Lung (tissue), 11 donors: ENCODE measurements at regions not wholly inside any gene's neighbourhood (a gene's known extent, or its start where the extent isn't known, plus 50 kb on each side); places are given as distances from the start of the nearest gene placed in this dataset.
A peak's percentile ranks its signal among the peaks of the same experiment; 100 is the strongest.
"Not testable (repeated sequence)": the region's sequence is repeated elsewhere in the genome, so short reads cannot be mapped to it uniquely, and the experiment has no call there.

Source experiments
- ATAC-seq: fragments of 200-7000 bp; cut with Tn5 transposase; one replicate; pipeline ENCODE4 v1.9.1; 2020; ENCODE audit warnings: moderate number of reproducible peaks; ENCODE audit not compliant: insufficient read depth, low FRiP score
- DNase-seq, 3 donors: peaks; one replicate each; pipeline ENCODE4 v3.0.0-alpha.2; 2013 to 2017
- H3K27ac ChIP-seq, 2 donors: one replicate each; pipeline ENCODE4 v1.5.1; 2013; ENCODE audit warnings: mild to moderate bottlenecking in 2 of 2, moderate library complexity in 2 of 2, control low read depth in 1 of 2, inconsistent platforms in 1 of 2, low read depth in 1 of 2, low read length in 1 of 2
- H3K27me3 ChIP-seq, 3 donors: one replicate each; pipeline ENCODE4 v1.5.1; 2013; ENCODE audit warnings: low read length in 2 of 3; ENCODE audit not compliant: control insufficient read depth in 3 of 3, insufficient read depth in 3 of 3
- H3K36me3 ChIP-seq, 4 donors: one replicate each; pipeline ENCODE4 v1.5.1; 2013; ENCODE audit warnings: low read length in 4 of 4, mild to moderate bottlenecking in 1 of 4, moderate library complexity in 1 of 4; ENCODE audit not compliant: control insufficient read depth in 4 of 4, insufficient read depth in 4 of 4
- H3K4me1 ChIP-seq, 5 donors: one replicate each; pipeline ENCODE4 v1.5.1; 2013; ENCODE audit warnings: low read length in 5 of 5, mild to moderate bottlenecking in 2 of 5, moderate library complexity in 1 of 5; ENCODE audit not compliant: control insufficient read depth in 5 of 5, insufficient read depth in 5 of 5
- H3K4me3 ChIP-seq: one replicate; pipeline ENCODE4 v1.5.1; 2013; ENCODE audit warnings: mild to moderate bottlenecking, control low read depth, moderate library complexity
- H3K9ac ChIP-seq, 2 donors: one replicate each; pipeline ENCODE4 v1.5.1; 2013; ENCODE audit warnings: low read length in 2 of 2, control low read depth in 1 of 2; ENCODE audit not compliant: insufficient read depth in 1 of 2
- H3K9me3 ChIP-seq, 4 donors: one replicate each; pipeline ENCODE4 v1.5.1; 2013; ENCODE audit warnings: low read length in 3 of 4, mild to moderate bottlenecking in 1 of 4, moderate library complexity in 1 of 4; ENCODE audit not compliant: control insufficient read depth in 4 of 4, insufficient read depth in 3 of 4
- WGBS, 2 donors: extraction: QIAGEN DNeasy Blood & Tissue Kit; methylation state at CpG; one replicate each; pipeline ENCODE4 v1.1.7; 2013; 5-methylcytosine and 5-hydroxymethylcytosine counted together
- TF ChIP-seq, protein P1 (sequence below): IDR thresholded peaks from 2 replicates; pipeline ENCODE4 v1.5.1; 2012; ENCODE audit warnings: mild to moderate bottlenecking; ENCODE audit errors: control extremely low read depth, extremely low read depth
- donor health status: control.
- donor health status: control.
- donor health status: Bipolar disorder and iron deficiency.
- donor health status: healthy.
- donor health status: DM: yes; HTN: yes; CAD: no.

- TF ChIP-seq, protein P1, sequence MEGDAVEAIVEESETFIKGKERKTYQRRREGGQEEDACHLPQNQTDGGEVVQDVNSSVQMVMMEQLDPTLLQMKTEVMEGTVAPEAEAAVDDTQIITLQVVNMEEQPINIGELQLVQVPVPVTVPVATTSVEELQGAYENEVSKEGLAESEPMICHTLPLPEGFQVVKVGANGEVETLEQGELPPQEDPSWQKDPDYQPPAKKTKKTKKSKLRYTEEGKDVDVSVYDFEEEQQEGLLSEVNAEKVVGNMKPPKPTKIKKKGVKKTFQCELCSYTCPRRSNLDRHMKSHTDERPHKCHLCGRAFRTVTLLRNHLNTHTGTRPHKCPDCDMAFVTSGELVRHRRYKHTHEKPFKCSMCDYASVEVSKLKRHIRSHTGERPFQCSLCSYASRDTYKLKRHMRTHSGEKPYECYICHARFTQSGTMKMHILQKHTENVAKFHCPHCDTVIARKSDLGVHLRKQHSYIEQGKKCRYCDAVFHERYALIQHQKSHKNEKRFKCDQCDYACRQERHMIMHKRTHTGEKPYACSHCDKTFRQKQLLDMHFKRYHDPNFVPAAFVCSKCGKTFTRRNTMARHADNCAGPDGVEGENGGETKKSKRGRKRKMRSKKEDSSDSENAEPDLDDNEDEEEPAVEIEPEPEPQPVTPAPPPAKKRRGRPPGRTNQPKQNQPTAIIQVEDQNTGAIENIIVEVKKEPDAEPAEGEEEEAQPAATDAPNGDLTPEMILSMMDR, result no peak
- no peak for ATAC-seq
Measured at GRCh38 chr21:29434081-29434480, 135.4 kb downstream of the BACH1 start.

DNA sequence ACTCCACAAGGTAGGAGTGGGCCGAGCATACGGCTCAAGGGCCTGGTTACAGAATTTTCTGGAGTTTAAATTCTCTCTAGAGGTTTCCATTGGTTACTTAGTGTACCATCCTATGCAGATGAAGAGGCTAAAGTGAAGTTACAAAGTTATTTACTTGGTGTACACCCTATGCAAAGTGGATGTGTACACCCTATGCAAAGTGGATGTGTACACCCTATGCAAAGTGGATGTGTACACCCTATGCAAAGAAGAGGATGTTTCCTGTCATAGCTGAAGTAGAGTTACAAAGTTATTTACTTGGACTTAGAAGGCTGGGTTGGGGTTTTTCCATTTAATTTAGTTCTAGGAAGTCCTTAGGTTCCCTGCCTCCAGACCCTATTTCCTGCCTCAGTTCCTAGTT, 136.3 kb downstream of the BACH1 start:
- not testable (repeated sequence) for H3K36me3 ChIP-seq, DNase-seq, H3K27me3 ChIP-seq, H3K27ac ChIP-seq, H3K4me3 ChIP-seq, H3K9me3 ChIP-seq, H3K9ac ChIP-seq, ATAC-seq, H3K4me1 ChIP-seq
- 97 to 98% methylated on average over 2 of the region's 2 CpGs for WGBS, 2 donors

More at GRCh38 chr21:29434081-29434480, 135.4 kb downstream of the BACH1 start:
- Histone ChIP-seq H3K9ac (no peak overlapping the region), H3K36me3 (no peaks in the 10 kb centered on the region), H3K9me3 (no peaks in the 10 kb centered on the region), H3K4me3 (no peak overlapping the region), H3K27ac (no peak overlapping the region), H3K27me3 (no peaks in the 10 kb centered on the region), H3K4me1 (peaks cover 0 to 7% (median 0%) of the 10 kb centered on the region in 5 donors)
- 85 to 89% methylated on average over 7 of the region's 7 CpGs for WGBS, 2 donors
- DNase-seq, result no peak

GRCh38 chr21:29436143-29436542, 137.4 kb downstream of the BACH1 start:
- Histone ChIP-seq H3K27me3 (no peaks in the 10 kb centered on the region), H3K4me1 (peaks cover 0 to 7% (median 0%) of the 10 kb centered on the region in 5 donors), H3K27ac (no peak overlapping the region), H3K4me3 (no peak overlapping the region), H3K9me3 (no peaks in the 10 kb centered on the region), H3K9ac (no peak overlapping the region), H3K36me3 (no peaks in the 10 kb centered on the region)
- DNase-seq (peak; percentile 19 to 72 (median 55)), ATAC-seq (no peak)
- WGBS, 2 donors, result 64 to 74% methylated on average over 5 of the region's 5 CpGs
- TF ChIP-seq, protein P1, result no peak

DNA sequence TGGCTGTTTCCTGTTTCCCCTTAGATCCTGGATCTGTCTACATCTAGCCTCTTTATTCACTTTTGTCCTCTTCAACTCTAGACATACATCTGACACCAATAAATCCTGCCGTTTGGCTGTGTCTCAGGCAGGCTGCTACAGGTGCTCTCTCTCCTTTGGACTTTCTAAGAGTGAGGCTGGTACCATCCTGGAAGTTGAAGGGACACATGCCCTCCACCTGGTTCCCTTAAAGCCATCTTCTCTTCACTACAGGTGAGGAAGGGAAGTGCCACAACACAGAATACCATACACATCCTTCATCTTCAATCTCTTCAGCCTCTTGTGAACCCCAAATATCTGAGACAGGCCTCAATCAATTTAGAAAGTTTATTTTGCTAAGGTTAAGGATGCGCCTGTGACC, 137.9 kb downstream of the BACH1 start:
- 87 to 89% methylated on average over 2 of the region's 2 CpGs for WGBS, 2 donors
- H3K27me3 ChIP-seq, result no peaks in the 10 kb centered on the region
- DNase-seq (no peak), ATAC-seq (no peak)
- H3K27ac ChIP-seq, result no peak overlapping the region
- no peaks in the 10 kb centered on the region for H3K9me3 ChIP-seq
- TF ChIP-seq, protein P1, result no peak
- no peaks in the 10 kb centered on the region for H3K36me3 ChIP-seq
- no peak overlapping the region for H3K4me3 ChIP-seq
- peaks cover 0 to 7% (median 0%) of the 10 kb centered on the region in 5 donors for H3K4me1 ChIP-seq
- no peak overlapping the region for H3K9ac ChIP-seq
